Upper lobe of left lung (tissue), 4 donors: ENCODE measurements at regions not wholly inside any gene's neighbourhood (a gene's known extent, or its start where the extent isn't known, plus 50 kb on each side); places are given as distances from the start of the nearest gene placed in this dataset.

Experiments
- EP300 ChIP-seq, 4 donors: sonication (generic); formaldehyde crosslinking; IDR thresholded peaks; one replicate each; pipeline ENCODE4 v1.5.1; 2017; ENCODE audit warnings: antibody characterized with exemption in 4 of 4, control low read depth in 2 of 4
- POLR2AphosphoS5 ChIP-seq, 2 donors: sonication (generic); formaldehyde crosslinking; IDR thresholded peaks; one replicate each; pipeline ENCODE4 v1.5.1; 2017; ENCODE audit warnings: antibody characterized with exemption in 2 of 2
- TF ChIP-seq, protein P1 (sequence below), 6 experiments: fragments of 450-650 bp in 4 of 6; fragments of 200-600 bp in 2 of 6; sonication (generic) in 2 of 6; IDR thresholded peaks; one replicate each; pipeline ENCODE4 v1.5.1; 2016 to 2019; ENCODE audit warnings: antibody characterized with exemption in 6 of 6

DNA sequence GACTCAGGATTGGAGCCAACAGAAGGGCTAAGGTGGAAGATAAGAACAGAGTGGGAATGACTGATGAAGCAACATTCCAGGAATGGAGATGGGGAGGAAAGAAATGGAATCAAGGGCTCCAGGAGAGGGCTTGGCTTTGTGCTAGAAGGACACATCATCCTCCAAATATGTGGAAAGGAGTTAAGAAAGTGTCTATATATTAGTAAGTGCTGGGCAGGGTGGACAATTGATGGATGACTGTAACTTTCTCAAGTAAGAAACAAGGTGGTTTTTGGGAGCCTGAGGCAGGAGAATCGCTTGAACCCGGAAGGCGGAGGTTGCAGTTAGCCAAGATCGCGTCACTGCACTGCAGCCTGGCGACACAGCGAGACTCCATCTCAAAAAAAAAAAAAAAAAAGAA, 71.6 kb upstream of the NFKB1 start:
- TF ChIP-seq EP300 (IDR thresholded peaks at IDR 0.05) (no peak), POLR2AphosphoS5 (IDR thresholded peaks at IDR 0.05) (no peak)
- TF ChIP-seq, protein P1, sequence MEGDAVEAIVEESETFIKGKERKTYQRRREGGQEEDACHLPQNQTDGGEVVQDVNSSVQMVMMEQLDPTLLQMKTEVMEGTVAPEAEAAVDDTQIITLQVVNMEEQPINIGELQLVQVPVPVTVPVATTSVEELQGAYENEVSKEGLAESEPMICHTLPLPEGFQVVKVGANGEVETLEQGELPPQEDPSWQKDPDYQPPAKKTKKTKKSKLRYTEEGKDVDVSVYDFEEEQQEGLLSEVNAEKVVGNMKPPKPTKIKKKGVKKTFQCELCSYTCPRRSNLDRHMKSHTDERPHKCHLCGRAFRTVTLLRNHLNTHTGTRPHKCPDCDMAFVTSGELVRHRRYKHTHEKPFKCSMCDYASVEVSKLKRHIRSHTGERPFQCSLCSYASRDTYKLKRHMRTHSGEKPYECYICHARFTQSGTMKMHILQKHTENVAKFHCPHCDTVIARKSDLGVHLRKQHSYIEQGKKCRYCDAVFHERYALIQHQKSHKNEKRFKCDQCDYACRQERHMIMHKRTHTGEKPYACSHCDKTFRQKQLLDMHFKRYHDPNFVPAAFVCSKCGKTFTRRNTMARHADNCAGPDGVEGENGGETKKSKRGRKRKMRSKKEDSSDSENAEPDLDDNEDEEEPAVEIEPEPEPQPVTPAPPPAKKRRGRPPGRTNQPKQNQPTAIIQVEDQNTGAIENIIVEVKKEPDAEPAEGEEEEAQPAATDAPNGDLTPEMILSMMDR (IDR thresholded peaks at IDR 0.05): no peak
